ENCODE measurements at regions not wholly inside any gene's neighbourhood (a gene's known extent, or its start where the extent isn't known, plus 50 kb on each side); places are given as distances from the start of the nearest gene placed in this dataset.
"Not testable (repeated sequence)": the region's sequence is repeated elsewhere in the genome, so short reads cannot be mapped to it uniquely, and the experiment has no call there.

DNA sequence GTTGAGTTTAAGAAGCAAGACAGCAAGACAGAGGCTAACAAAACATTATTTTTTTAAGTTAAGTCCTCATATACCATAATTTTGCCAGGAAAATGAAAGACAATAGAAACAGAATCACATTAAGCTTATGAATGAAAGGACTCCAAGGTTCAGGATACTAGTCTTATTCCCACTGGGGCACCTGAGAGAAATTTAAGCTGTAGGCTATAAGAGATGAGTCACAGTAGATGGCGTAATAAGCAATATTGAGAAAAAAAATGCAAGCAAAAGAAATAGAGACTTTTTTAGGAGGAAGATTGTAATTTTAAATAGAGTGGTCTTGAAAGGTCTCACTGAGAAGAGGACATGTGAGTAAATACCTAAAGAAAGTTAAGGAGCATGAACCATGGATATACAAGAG lies 57.1 kb upstream of the KIF2B start:
- DNase-seq (ENCODE audit: low spot score) = no peak

DNA sequence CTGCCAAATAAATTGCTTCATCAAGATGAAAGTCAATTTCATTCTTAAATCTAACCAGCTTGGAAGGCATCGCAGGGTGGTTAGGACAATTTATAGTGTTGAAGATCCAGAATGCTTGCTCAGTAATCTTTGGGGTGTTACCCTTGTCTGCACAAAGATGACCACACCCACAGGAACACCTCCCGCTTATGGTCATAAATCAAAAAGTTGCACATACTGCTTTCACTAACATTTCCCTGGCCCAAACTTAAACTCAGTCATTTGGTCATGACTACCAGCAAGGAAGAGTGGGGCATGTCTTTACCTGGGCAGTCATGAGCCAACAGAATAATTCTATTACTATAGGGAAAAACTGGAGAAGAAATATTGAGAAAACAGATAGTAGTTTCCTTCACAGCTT lies 57.6 kb upstream of the KIF2B start:
- no peak for DNase-seq (ENCODE audit: low spot score)

DNA sequence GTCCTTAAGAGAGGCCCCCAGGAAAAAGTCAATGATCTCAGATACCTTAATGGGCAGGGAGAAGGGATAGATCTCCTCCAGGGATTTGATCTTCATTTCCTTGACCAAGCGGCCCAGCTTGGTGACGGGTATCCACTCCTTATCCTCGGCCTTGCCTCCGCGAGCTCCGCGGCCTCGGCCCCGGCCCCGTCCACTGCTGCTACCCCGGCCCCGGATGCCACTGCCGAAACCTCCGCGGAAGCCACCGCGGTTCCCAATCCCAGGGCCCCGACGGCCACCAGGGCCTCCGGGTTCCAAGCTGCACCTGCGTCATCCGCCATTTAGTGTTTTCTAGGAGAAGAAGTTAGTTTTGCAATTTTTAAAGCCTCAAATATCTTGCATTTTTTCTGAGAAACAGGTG lies 65.2 kb upstream of the KIF2B start:
- no peak for DNase-seq (ENCODE audit: low spot score)

DNA sequence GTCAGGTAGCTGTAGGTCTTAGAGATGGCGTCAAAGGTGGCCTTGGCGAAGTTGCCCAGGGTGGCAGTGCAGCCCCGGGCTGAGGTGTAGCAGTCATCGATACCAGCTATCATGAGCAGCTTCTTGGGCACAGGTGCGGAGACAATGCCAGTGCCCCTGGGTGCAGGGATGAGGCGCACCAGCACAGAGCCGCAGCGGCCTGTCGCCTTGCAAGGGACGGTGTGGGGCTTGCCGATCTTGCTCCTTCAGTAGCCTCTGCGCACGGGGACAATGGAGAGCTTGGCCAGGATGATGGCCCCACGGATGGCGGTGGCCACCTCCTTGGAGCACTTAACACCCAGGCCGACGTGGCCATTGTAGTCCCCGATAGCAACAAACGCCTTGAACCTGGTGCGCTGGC lies 65.6 kb upstream of the KIF2B start:
- not testable (repeated sequence) for DNase-seq (ENCODE audit: low spot score)

DNA sequence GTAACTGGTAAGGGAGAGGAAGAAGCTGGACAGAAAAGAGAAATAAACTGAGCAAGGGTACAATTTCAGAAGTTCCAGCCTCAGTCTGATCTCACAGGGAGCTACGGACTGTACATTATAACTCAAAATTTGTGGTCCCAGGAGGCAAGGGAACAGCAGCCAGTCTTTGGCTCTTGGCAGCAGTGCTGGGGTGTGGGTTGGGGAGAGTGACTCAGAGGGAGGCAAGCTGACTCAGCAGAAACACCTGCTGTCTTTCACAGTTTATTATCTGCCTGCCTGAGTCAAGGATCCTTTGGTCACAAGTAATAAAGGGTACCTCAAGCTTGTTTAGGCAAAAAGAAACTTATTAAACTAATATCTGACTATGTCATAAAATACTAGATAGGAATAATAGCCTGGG lies 73.5 kb upstream of the KIF2B start:
- peak; percentile 56 for DNase-seq (ENCODE audit: low spot score)

DNA sequence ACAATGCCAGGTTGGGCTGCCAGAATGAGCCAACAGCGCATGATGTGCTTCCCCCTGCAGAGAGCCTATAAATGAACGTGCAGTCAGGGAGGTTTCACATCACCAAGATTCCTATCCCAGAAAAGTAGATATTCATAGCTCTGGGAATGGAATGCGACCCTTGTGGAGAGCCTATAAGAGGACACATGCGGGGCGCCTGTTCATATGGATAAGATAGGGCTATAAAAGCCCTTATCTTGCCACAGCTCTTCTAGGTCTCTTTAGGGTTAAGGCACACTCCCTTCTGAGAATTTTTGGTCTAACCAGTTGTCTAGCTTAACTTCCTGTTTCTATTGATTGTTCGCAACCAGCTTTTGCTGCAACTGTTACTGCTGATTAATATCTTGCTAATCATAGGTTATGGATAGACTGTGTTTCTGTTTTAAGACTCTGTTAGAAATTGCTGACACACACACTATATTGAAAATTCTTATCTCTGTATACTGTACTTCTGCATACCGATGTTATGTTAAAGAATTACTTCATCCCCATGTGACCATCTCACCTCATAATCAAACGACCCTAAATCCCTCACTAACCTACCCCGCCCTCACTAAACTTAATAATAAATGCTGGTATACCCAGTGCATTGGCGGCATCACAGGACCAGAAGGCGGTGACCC lies 74.4 kb upstream of the KIF2B start:
- not testable (repeated sequence) for DNase-seq (ENCODE audit: low spot score)

DNA sequence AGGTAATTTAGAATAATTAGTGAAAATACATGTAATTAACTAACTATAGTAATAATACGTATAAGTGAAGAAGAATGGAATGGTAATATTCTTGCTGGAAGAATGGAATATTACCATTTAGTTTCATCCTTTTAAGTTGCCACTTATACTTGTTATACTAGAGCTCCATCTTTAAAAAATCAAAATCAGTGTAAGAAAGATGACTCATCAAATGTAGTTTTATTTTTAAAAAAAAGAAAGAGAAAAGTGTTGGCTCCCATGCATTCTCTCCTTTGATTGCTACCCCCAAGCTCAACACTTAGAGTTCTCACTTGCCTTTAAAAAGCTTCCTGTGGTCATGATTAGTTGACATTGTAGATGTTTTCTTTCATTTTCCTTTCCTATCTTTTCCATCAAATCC lies 82.4 kb upstream of the KIF2B start:
- DNase-seq (ENCODE audit: low spot score) = no peak

DNA sequence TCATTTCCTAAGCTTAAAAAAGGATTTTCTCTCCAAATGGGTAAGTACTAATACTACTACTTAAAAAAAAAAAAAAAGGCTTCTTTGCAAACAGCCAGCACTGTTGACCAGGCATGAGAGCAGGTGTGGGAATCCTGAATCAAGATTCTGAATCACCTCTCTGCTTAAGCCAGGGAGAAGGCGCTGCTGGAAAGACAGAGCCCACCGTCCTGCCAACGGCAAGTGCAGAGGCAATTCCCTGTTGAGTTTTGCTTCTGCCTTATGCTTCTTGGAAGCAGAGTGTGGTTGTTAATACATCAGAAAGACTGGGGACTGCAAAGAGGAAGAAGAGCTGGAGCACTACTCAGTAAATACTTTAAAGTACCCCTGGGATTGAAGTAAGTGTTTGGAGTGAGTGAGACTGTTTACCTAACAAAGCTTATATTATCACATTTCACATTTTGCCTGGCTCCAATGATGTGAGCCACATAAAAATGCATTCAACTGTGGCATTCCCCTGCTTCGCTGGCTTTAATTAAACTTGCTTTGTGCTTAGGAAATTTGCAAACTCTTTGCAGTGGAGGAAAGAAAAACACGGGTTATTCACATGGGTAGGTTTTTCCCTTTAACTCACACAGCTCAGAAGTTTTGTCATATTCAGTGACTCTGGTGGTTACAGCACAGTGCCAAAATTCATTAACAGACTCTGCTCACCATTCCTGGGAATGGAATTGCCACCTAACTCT lies 86.0 kb upstream of the KIF2B start:
- no peak for DNase-seq (ENCODE audit: low spot score)

DNA sequence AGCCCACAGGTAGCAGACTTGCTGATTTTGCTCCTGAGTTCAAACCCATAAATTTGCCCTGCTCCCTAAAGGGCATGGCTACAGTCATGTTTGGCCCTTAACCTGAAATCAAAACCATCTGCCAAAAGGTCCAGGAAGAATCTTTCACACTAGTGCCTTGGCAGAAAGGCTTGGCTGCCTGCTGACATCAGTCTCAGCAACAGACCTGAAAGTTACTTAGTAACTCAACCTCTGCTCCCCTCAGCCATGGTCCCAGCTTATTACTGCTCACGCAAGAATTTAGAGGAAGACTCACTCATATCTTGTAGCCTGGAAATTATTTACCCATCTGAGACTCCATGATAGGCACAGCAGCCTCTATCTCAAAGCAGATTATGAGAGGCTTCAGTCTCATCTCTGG lies 98.0 kb upstream of the KIF2B start:
- DNase-seq (ENCODE audit: low spot score) = no peak

DNA sequence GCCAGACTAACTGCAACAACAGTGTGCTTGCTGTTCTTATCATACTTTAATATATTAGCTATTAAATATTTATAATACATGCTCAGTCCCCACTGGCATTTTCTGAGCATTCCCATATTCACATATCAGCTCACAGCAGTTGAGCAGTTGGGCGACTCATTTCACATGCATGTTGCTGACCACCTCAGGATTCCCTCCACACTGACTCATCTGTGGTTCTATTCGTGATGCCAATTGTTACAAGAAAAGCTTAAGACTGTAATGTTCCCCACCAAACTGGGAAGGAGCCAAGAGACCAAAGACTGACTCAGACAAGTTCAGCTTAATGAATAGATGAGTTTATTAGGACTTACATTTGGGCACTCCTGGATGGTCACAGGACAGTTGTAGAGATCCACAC lies 100.3 kb upstream of the KIF2B start:
- DNase-seq (ENCODE audit: low spot score) = peak; percentile 75

DNA sequence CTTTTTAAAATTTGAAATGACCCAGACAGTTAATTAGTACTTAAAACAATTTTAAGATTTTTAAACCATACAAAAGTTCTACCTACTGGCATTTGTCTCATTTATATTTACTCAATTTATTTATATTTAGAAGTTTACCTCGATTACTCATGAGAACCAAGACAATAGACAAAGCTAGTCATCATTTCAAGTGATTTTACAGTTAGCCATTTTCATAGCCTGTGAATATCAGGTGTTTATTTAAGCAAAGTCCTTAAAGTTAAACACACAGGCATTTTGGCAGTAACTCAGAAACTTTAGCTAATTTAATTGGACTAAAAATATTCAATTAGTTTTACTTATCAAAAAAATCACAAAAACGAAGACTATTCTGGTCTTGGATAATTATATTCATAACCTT lies 101.6 kb upstream of the KIF2B start:
- DNase-seq (ENCODE audit: low spot score) = no peak

DNA sequence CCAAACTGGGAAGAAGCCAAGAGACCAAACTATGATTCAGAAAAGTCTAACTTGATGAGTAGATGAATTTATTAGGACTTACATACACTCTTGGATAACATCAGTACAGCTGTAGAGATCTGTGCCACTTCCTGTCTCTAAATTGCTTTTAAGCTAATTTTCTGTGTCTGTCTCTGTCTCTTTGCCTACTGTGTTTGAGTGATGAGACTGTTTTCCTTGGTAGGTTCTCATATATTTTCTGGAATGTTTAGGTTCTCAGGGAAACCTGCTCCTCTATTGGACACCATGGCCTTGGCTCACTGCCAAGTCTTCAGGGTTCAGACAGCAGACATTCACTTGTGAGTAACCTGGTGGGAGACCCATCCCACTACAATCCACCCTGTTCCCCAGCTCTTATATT lies 103.5 kb upstream of the KIF2B start:
- no peak for DNase-seq (ENCODE audit: low spot score)

DNA sequence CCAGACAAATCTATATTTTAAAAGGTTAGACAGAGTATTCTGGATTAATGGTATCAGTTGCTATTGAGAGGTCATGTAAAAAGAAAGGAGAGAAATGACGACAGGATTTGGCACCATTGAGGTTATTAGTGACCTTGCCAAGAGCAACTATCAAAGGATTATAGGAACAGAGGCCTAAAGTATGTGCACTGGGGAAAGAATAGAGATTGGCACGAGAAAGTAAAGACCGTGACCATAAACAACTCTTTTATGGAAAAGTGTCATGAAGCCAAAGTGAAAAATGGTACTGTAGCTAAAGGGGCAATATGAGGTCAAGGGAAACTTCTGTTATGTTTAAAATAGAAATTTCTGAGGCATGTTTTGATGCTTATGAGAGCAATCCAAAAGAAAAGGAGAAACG lies 115.2 kb upstream of the KIF2B start:
- no peak for DNase-seq (ENCODE audit: low spot score)

DNA sequence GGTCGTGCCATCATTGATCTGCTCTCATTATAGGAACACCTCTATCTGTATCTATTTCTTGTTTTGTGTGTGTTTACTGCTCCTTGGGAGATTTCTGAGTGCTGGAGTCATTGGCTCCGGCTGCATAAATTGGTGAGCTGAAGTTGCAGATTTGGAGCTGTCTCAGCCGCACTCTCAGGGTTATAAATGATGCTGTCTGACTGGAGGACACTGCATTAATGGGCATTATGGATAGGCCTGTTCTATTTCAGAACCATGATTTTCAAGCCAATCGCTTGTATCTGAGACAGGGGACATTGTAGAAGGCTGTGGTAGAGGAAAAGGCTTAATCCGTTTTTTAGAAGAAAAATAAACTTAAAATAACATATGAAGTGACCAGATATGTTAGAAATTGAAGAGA lies 126.4 kb upstream of the KIF2B start:
- no peak for DNase-seq (ENCODE audit: low spot score)

DNA sequence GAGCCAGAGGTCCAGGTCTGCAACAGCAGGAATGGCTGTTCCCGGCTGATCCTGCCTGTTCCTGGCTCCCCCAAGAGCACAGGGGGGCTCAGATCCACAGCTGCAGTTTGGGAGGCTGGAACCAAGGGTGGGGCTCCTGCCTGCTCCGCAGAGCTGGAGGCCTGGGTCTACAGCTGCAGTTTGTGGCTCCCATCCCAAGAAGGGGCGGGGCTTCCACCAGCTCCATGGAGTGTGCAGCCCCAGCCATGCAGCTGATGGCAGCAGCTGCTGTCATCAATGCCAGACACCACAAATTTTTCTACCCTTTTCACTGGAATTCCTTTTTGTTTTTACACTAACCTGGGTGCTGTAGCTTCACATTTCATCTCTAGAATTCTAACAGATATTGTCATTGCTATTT lies 135.4 kb upstream of the KIF2B start:
- no peak for DNase-seq (ENCODE audit: low spot score)

DNA sequence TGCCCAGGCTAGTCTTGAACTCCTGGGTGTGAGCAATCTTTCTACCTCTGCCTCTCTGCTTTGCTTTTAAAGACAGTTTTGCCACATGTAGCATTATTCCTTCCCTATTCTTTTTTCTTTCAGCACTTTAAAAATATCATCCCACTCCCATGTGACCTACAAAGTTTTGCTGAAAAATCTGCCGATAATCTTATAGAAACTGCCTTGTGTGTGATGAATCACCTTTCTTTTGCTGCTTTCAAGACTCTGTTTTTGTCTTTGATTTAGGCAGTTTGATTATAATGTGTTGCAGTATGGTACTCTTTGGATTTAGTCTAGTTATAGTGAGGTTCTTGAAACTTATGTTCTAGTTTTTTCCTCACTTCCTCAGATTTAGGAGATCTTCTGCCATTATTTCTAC lies 142.0 kb upstream of the KIF2B start:
- no peak for DNase-seq (ENCODE audit: low spot score)

DNA sequence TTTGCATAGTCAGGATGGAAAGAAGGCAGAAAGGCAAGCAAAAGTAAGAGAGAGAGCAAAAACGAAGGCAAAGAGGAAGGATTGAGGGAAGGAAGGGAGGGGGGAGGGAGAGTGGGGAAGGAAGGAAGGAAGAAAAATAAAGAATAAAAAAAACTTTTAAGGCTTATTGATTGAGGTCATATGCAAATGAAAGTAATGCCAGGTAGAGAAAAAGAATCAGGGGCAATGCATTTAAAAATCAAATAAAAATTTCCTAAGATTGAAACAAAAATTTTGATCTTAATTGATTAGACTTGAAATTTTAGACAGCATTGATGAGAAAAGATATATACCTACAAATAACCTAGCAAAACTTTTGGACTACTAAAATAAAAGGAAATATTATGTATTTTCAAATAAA lies 153.9 kb upstream of the KIF2B start:
- no peak for DNase-seq (ENCODE audit: low spot score)

DNA sequence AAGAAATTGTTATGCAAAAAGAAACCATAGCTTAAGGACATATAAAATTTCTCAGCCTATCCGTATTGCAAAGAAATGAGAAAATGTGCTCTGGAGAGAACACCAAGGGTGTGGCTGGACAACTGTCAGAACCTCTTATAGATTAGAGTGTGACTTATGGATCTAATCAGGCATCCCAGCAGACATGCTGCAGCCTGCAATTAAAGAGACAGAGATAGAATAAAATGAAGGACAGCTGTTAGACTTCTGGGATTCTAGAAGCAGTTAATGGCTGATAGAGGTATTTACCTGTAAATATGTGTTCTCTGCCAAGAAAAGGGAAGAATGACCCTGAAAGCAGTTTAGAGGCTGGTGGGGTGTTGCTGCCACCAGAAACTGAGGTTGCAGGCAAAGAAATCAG lies 160.1 kb upstream of the KIF2B start:
- no peak for DNase-seq (ENCODE audit: low spot score)

DNA sequence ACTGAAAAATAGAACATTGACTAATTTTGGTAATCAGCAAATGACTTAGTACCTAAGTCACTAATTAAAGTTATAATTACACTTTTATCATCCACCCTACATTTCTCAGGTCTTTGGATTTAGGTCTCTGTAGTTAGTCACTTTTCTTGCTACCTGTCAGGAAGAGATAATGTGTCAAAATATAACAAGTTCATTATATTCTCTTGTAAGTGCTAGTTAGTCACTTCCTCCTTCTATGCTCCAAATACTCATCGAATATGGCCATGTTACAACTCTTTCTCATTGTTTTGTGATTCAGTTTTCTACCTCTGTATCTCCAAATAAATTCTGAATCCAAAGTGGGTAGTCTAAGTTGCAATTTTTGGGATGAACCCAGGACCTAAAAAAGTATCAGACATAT lies 163.5 kb upstream of the KIF2B start:
- no peak for DNase-seq (ENCODE audit: low spot score)

DNA sequence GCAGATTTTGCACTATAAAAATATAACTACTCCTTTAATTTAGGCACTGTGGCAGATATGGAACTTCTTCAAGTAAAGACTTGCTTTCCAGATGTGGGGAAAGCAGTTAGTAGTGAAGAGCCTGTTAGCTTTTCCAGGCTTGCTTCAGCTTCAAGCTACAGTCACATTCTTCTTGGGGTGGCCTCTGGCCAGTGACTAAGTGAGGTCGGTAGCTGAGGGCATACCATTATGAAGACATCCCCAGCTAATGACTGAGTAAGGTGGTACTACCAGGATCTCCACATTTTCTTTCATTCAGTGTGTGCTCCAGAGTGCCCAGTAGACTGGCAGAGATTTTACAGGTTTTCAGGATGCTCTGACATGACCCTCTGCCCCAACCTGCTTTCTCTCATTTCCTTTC lies 167.1 kb upstream of the KIF2B start:
- DNase-seq (ENCODE audit: low spot score) = no peak

DNA sequence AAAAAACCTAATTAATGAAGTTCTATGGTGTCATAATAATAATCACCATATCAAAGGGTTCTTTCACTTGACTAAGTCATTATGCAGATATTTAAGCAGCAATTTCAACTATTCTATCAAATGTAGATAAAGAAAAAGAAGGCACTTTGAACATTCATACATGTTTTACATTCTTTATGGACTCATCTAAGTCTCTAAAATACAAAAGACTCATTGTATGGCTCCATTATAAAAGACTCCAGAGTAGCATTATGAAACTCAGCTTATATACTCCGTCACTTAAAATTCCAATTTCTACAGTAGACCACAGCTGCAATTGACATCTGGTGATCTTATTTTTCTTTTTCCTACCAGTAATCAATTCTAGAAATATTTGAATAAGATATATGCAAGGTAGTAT lies 173.5 kb upstream of the KIF2B start:
- no peak for DNase-seq (ENCODE audit: low spot score)

DNA sequence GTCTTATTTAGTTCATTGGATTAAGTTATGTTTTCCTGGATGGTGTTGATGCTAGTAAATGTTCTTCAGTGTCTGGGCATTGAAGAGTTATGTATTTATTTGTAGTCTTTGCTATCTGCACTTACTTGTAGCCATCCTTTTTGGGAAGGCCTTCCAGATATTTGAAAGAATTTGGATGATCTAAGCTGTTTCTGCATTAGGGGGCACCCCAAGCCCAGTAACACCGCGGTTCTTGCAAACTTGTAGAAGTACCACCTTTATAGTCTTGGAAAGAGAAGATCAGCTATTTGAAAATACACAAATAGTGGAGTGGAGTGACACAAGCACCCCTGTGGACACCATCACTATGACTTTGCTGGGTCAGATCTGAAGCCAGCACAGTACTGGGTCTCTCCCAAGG lies 175.9 kb upstream of the KIF2B start:
- DNase-seq (ENCODE audit: low spot score) = no peak

DNA sequence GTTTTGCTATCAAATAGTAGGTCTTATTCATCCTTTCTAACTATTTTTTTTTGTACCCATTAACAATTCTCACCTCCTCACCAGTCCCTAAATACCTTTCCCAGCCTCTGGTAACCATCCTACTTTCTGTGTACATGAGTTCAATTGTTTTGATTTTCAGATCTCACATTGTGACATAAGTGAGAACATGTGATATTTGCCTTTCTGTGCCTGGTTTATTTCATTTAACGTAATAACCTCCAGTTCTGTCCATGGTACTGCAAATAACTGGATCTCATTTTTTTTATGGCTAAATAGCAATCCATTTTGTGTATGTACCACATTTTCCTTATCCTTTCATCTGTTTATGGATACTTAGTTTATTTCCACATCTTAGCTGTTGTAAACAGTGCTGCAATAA lies 181.9 kb upstream of the KIF2B start:
- no peak for DNase-seq (ENCODE audit: low spot score)

DNA sequence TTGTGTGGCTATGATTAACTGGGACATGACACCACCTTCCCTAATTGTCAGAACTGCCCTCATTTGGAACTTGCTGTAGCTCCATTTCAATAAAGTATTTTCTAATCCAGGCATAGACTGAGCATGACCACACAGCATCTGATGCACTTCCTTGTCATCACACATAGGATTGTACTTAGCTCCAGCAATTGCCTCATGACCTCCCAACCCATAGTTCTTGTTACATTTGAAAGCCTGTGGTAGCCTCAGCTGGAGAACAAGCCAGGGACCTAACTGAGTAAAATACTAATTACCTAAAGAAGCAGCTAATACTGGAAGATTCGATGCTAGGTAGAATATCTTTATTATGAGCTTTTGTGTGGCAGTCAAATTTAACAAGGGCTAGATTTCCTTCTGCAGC lies 187.3 kb upstream of the KIF2B start:
- DNase-seq (ENCODE audit: low spot score) = no peak

All from RKO (cell line).